Brain microvascular endothelial cell (primary cell): ENCODE measurements at regions not wholly inside any gene's neighbourhood (a gene's known extent, or its start where the extent isn't known, plus 50 kb on each side); places are given as distances from the start of the nearest gene placed in this dataset.

Source experiments
- DNase-seq: peaks from one replicate; pipeline ENCODE4 v3.0.0-alpha.2; 2020
- H3K27ac ChIP-seq: fragments of 250-450 bp; sonication (Bioruptor Pico); 2 replicates; pipeline ENCODE4 v1.5.1; 2020; ENCODE audit warnings: mild to moderate bottlenecking, moderate library complexity
- H3K27me3 ChIP-seq: fragments of 250-450 bp; sonication (Bioruptor Pico); replicated peaks from 2 replicates; pipeline ENCODE4 v1.5.1; 2020; ENCODE audit warnings: mild to moderate bottlenecking
- H3K36me3 ChIP-seq: fragments of 250-450 bp; sonication (Bioruptor Pico); replicated peaks from 2 replicates; pipeline ENCODE4 v1.5.1; 2020; ENCODE audit warnings: mild to moderate bottlenecking
- H3K4me3 ChIP-seq: 2 replicates; pipeline ENCODE4 v1.5.1; 2011; ENCODE audit warnings: low read depth, mild to moderate bottlenecking, control low read depth, low read length, moderate library complexity
- in situ Hi-C: cut with HindIII; loops from 2 replicates; pipeline ENCODE4 v1.10.0; 2017; ENCODE audit warnings: low sequenced_read_pairs, low pct_ligation_motif_present
- TF ChIP-seq, protein P1 (sequence below): IDR thresholded peaks from 2 replicates; pipeline ENCODE4 v1.5.1; 2011; ENCODE audit warnings: low read depth, mild to moderate bottlenecking, moderate library complexity, low read length, control low read depth, inconsistent platforms; ENCODE audit errors: missing control alignments

GRCh38 chr6:130314271-130314670 lies 51.5 kb upstream of the TMEM200A start:
- no peaks in the 10 kb centered on the region for H3K27me3 ChIP-seq
- DNase-seq, result no peak
- no peak overlapping the region for H3K27ac ChIP-seq
- no peaks in the 10 kb centered on the region for H3K36me3 ChIP-seq
- TF ChIP-seq, protein P1, sequence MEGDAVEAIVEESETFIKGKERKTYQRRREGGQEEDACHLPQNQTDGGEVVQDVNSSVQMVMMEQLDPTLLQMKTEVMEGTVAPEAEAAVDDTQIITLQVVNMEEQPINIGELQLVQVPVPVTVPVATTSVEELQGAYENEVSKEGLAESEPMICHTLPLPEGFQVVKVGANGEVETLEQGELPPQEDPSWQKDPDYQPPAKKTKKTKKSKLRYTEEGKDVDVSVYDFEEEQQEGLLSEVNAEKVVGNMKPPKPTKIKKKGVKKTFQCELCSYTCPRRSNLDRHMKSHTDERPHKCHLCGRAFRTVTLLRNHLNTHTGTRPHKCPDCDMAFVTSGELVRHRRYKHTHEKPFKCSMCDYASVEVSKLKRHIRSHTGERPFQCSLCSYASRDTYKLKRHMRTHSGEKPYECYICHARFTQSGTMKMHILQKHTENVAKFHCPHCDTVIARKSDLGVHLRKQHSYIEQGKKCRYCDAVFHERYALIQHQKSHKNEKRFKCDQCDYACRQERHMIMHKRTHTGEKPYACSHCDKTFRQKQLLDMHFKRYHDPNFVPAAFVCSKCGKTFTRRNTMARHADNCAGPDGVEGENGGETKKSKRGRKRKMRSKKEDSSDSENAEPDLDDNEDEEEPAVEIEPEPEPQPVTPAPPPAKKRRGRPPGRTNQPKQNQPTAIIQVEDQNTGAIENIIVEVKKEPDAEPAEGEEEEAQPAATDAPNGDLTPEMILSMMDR, result no peak
- in situ Hi-C loops, result no loop called here
- no peak overlapping the region for H3K4me3 ChIP-seq

DNA sequence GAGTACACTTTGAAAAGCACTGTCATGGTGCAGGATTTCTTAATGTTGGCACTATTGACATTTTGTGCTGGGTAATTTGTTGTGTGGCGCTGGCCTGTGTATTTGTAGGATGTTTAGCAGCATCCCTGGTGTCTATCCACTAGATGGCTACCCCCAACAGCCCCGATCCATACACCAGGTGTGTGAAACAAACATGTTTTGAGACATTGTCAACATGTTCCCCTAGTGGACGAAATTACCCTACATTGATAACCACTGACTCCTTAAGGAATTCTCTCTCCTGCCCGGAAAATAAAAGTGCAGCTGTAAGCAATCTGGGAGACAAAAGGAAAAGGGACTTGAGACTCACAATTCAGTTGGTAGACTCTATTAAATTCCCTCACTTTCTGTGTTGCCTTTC lies 52.6 kb upstream of the TMEM200A start:
- in situ Hi-C loops, result no loop called here
- Histone ChIP-seq H3K27ac (no peak overlapping the region), H3K27me3 (no peaks in the 10 kb centered on the region), H3K4me3 (no peak overlapping the region), H3K36me3 (no peaks in the 10 kb centered on the region)
- no peak for DNase-seq
- TF ChIP-seq, protein P1, result no peak

GRCh38 chr6:130309028-130309427 lies 56.8 kb upstream of the TMEM200A start:
- H3K27me3 ChIP-seq, result no peaks in the 10 kb centered on the region

DNA sequence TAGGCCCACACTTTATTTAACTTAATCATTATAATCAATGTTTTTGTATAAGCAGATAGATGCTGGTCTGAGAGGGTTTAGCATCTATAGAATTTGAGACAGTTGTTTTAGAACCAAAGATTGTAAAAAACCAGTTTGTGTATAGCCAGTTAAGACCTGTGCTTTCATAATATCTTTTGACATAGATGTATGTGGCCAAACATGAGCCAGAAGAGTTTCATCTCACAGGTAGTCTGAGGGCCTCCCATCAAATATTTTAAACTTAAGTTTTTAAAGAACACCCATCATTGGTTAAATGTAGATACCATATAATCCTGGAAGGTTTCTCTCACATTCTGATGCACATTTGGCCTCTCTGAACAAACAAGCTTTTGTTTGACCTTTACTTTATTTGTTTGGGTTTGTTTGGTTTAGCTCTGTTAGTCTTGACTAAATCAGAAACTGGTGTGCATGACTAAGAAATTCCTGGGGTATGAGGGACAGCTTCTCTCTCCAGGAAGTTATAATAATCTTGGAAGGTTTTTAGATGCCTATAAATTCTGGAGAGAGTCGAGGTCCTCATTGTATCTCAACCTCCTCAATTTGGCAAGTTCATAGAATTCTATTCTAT lies 58.0 kb upstream of the TMEM200A start:
- H3K4me3 ChIP-seq, result no peak overlapping the region
- H3K27me3 ChIP-seq, result no peaks in the 10 kb centered on the region
- in situ Hi-C loops, result no loop called here
- TF ChIP-seq, protein P1, result no peak
- H3K36me3 ChIP-seq, result no peaks in the 10 kb centered on the region
- DNase-seq, result peak; percentile 50
- H3K27ac ChIP-seq, result peak overlapping the region; percentile 33

More at GRCh38 chr6:130309028-130309427, 56.8 kb upstream of the TMEM200A start:
- no peak overlapping the region for H3K27ac ChIP-seq
- H3K4me3 ChIP-seq, result no peak overlapping the region
- H3K36me3 ChIP-seq, result no peaks in the 10 kb centered on the region
- DNase-seq, result no peak
- TF ChIP-seq, protein P1, result no peak
- in situ Hi-C loops, result no loop called here

DNA sequence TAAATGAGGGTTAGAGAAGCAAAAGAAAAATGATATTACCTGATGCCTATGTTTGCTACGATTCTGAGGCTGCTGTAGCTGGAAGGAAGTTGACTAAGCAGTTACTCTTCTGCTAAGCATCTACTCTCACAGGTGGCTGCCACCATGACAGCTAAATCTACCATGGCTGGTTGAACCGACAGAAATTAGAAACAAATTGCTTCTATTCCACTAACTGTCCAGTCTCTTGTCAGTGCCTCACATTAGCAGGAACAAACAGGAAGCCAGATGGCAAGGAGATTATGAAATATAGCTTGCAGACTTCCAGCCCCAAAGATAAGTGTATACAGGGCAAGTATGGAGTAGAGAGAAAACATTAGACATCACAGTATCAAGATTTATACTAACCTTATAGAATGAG lies 59.4 kb upstream of the TMEM200A start:
- no peaks in the 10 kb centered on the region for H3K36me3 ChIP-seq
- TF ChIP-seq, protein P1, result no peak
- in situ Hi-C loops, result no loop called here
- H3K27me3 ChIP-seq, result no peaks in the 10 kb centered on the region
- no peak overlapping the region for H3K4me3 ChIP-seq
- H3K27ac ChIP-seq, result no peak overlapping the region
- DNase-seq, result no peak

DNA sequence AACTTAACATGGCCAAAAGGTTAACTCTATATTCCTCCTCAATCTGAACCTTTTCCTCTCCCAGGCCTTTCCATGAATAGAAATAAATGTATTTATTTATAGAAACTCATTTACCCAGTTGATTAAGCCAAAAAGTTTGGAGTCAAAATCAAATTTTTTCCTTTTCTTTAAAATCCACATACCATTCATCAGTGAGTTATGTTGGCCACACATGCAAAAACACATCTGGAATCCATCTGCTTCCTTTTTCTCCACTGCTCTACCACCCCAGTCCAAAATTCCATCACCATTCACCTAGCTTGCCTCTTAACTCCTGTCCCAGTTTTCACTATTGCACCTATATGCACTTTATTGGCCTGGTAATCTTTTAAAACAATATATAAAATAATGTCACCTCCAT lies 62.4 kb upstream of the TMEM200A start:
- in situ Hi-C loops, result no loop called here
- TF ChIP-seq, protein P1, result no peak
- no peaks in the 10 kb centered on the region for H3K27me3 ChIP-seq
- no peak overlapping the region for H3K4me3 ChIP-seq
- no peak for DNase-seq
- no peak overlapping the region for H3K27ac ChIP-seq
- H3K36me3 ChIP-seq, result no peaks in the 10 kb centered on the region
